ENCODE measurements at regions not wholly inside any gene's neighbourhood (a gene's known extent, or its start where the extent isn't known, plus 50 kb on each side); places are given as distances from the start of the nearest gene placed in this dataset.

DNA sequence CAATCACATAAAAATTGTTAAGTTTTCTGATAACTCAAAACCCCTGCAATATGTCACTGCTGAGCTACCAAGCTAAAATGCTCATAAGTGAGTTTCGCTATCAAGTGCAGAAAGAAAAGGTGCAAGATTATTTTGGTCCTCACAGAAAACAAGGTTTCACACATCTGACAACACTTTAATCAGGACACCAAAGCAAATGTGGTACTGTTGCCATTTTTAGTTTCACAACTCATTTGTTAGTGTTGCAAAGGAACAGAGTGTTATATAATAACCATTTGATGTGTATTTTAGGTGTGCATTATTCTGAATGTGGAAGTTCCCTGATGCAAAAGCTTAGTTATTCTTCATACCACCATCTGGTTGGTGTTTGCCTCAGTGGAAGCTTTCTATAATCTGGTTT lies 956.2 kb downstream of the DSC3 start (continued):
- TF ChIP-seq, protein P1, sequence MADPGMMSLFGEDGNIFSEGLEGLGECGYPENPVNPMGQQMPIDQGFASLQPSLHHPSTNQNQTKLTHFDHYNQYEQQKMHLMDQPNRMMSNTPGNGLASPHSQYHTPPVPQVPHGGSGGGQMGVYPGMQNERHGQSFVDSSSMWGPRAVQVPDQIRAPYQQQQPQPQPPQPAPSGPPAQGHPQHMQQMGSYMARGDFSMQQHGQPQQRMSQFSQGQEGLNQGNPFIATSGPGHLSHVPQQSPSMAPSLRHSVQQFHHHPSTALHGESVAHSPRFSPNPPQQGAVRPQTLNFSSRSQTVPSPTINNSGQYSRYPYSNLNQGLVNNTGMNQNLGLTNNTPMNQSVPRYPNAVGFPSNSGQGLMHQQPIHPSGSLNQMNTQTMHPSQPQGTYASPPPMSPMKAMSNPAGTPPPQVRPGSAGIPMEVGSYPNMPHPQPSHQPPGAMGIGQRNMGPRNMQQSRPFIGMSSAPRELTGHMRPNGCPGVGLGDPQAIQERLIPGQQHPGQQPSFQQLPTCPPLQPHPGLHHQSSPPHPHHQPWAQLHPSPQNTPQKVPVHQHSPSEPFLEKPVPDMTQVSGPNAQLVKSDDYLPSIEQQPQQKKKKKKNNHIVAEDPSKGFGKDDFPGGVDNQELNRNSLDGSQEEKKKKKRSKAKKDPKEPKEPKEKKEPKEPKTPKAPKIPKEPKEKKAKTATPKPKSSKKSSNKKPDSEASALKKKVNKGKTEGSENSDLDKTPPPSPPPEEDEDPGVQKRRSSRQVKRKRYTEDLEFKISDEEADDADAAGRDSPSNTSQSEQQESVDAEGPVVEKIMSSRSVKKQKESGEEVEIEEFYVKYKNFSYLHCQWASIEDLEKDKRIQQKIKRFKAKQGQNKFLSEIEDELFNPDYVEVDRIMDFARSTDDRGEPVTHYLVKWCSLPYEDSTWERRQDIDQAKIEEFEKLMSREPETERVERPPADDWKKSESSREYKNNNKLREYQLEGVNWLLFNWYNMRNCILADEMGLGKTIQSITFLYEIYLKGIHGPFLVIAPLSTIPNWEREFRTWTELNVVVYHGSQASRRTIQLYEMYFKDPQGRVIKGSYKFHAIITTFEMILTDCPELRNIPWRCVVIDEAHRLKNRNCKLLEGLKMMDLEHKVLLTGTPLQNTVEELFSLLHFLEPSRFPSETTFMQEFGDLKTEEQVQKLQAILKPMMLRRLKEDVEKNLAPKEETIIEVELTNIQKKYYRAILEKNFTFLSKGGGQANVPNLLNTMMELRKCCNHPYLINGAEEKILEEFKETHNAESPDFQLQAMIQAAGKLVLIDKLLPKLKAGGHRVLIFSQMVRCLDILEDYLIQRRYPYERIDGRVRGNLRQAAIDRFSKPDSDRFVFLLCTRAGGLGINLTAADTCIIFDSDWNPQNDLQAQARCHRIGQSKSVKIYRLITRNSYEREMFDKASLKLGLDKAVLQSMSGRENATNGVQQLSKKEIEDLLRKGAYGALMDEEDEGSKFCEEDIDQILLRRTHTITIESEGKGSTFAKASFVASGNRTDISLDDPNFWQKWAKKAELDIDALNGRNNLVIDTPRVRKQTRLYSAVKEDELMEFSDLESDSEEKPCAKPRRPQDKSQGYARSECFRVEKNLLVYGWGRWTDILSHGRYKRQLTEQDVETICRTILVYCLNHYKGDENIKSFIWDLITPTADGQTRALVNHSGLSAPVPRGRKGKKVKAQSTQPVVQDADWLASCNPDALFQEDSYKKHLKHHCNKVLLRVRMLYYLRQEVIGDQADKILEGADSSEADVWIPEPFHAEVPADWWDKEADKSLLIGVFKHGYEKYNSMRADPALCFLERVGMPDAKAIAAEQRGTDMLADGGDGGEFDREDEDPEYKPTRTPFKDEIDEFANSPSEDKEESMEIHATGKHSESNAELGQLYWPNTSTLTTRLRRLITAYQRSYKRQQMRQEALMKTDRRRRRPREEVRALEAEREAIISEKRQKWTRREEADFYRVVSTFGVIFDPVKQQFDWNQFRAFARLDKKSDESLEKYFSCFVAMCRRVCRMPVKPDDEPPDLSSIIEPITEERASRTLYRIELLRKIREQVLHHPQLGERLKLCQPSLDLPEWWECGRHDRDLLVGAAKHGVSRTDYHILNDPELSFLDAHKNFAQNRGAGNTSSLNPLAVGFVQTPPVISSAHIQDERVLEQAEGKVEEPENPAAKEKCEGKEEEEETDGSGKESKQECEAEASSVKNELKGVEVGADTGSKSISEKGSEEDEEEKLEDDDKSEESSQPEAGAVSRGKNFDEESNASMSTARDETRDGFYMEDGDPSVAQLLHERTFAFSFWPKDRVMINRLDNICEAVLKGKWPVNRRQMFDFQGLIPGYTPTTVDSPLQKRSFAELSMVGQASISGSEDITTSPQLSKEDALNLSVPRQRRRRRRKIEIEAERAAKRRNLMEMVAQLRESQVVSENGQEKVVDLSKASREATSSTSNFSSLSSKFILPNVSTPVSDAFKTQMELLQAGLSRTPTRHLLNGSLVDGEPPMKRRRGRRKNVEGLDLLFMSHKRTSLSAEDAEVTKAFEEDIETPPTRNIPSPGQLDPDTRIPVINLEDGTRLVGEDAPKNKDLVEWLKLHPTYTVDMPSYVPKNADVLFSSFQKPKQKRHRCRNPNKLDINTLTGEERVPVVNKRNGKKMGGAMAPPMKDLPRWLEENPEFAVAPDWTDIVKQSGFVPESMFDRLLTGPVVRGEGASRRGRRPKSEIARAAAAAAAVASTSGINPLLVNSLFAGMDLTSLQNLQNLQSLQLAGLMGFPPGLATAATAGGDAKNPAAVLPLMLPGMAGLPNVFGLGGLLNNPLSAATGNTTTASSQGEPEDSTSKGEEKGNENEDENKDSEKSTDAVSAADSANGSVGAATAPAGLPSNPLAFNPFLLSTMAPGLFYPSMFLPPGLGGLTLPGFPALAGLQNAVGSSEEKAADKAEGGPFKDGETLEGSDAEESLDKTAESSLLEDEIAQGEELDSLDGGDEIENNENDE (IDR thresholded peaks at IDR 0.05; ENCODE audit: insufficient replicate concordance, low read length): no peak
- TF ChIP-seq EZH2 (IDR thresholded peaks at IDR 0.05; ENCODE audit: low read depth, low read length, severe bottlenecking) (no peak), CBX5 (IDR thresholded peaks at IDR 0.05; ENCODE audit: low read depth, low read length) (no peak), EGR1 (IDR thresholded peaks at IDR 0.05; ENCODE audit: borderline replicate concordance, low read depth, low read length) (no peak), SIN3A (conservative IDR thresholded peaks at IDR 0.05 in 1 of 2, IDR thresholded peaks at IDR 0.05 in 1 of 2; ENCODE audit: low read depth in 1 of 2, low read length in 2 of 2) (no peak), RBBP5 (IDR thresholded peaks at IDR 0.05; ENCODE audit: borderline replicate concordance, low read depth, low read length) (no peak), POU5F1 (IDR thresholded peaks at IDR 0.05; ENCODE audit: low read depth, low read length) (no peak), ASH2L (IDR thresholded peaks at IDR 0.05; ENCODE audit: low read length) (no peak), RFX5 (IDR thresholded peaks at IDR 0.05; ENCODE audit: borderline replicate concordance, low read depth, low read length) (no peak), POLR2A (IDR thresholded peaks at IDR 0.05; ENCODE audit: control extremely low read depth in 1 of 2, low read depth in 2 of 2, low read length in 2 of 2) (no peak), BRCA1 (IDR thresholded peaks at IDR 0.05; ENCODE audit: low read depth, low read length) (no peak)
